KOPT-K1 (cell line): ENCODE measurements at regions not wholly inside any gene's neighbourhood (a gene's known extent, or its start where the extent isn't known, plus 50 kb on each side); places are given as distances from the start of the nearest gene placed in this dataset.

Source experiments
- H3K27ac ChIP-seq: fragments of 200-600 bp; sonication (generic); 2 replicates; pipeline ENCODE4 v1.5.1; 2016; ENCODE audit warnings: antibody characterized with exemption, mild to moderate bottlenecking, low read depth, low read length; ENCODE audit not compliant: poor library complexity, severe bottlenecking
- H3K36me3 ChIP-seq: fragments of 200-600 bp; sonication (generic); 2 replicates; pipeline ENCODE4 v1.5.1; 2017; ENCODE audit warnings: antibody characterized with exemption, mild to moderate bottlenecking, low read length, moderate library complexity; ENCODE audit not compliant: insufficient read depth
- H3K9me3 ChIP-seq: fragments of 200-600 bp; sonication (generic); 2 replicates; pipeline ENCODE4 v1.5.1; 2017; ENCODE audit warnings: antibody characterized with exemption, low read length, mild to moderate bottlenecking; ENCODE audit not compliant: insufficient read depth, poor library complexity, severe bottlenecking

GRCh38 chr22:22089459-22090308, 107.1 kb upstream of the TOP3B start:
- H3K9me3 ChIP-seq, result no peaks in the 10 kb centered on the region
- no peaks in the 10 kb centered on the region for H3K36me3 ChIP-seq
- no peak overlapping the region for H3K27ac ChIP-seq

GRCh38 chr22:22088658-22089458, 106.3 kb upstream of the TOP3B start:
- Histone ChIP-seq H3K36me3 (no peaks in the 10 kb centered on the region), H3K9me3 (no peaks in the 10 kb centered on the region), H3K27ac (no peak overlapping the region)

- H3K9me3 ChIP-seq, result no peaks in the 10 kb centered on the region
- no peak overlapping the region for H3K27ac ChIP-seq
- H3K36me3 ChIP-seq, result no peaks in the 10 kb centered on the region
Measured at GRCh38 chr22:22087854-22088657, 105.5 kb upstream of the TOP3B start.

GRCh38 chr22:22086501-22087158, 104.0 kb upstream of the TOP3B start:
- Histone ChIP-seq H3K36me3 (no peaks in the 10 kb centered on the region), H3K9me3 (no peaks in the 10 kb centered on the region), H3K27ac (no peak overlapping the region)

GRCh38 chr22:22085702-22086500, 103.3 kb upstream of the TOP3B start:
- Histone ChIP-seq H3K9me3 (no peaks in the 10 kb centered on the region), H3K36me3 (no peaks in the 10 kb centered on the region), H3K27ac (no peak overlapping the region)

GRCh38 chr22:22084089-22084711, 101.6 kb upstream of the TOP3B start:
- Histone ChIP-seq H3K27ac (no peak overlapping the region), H3K36me3 (no peaks in the 10 kb centered on the region), H3K9me3 (no peaks in the 10 kb centered on the region)

- no peak overlapping the region for H3K27ac ChIP-seq
Measured at GRCh38 chr22:22082960-22083359, 100.4 kb upstream of the TOP3B start.

GRCh38 chr22:22082229-22082835, 99.7 kb upstream of the TOP3B start:
- no peaks in the 10 kb centered on the region for H3K9me3 ChIP-seq
- no peaks in the 10 kb centered on the region for H3K36me3 ChIP-seq
- H3K27ac ChIP-seq, result no peak overlapping the region

More at GRCh38 chr22:22082960-22083359, 100.4 kb upstream of the TOP3B start:
- H3K9me3 ChIP-seq, result no peaks in the 10 kb centered on the region
- H3K36me3 ChIP-seq, result no peaks in the 10 kb centered on the region

- no peaks in the 10 kb centered on the region for H3K9me3 ChIP-seq
- H3K27ac ChIP-seq, result no peak overlapping the region
- H3K36me3 ChIP-seq, result no peaks in the 10 kb centered on the region
Measured at GRCh38 chr22:22080270-22080669, 97.7 kb upstream of the TOP3B start.

GRCh38 chr22:22079404-22080148, 97.0 kb upstream of the TOP3B start:
- H3K27ac ChIP-seq, result no peak overlapping the region
- no peaks in the 10 kb centered on the region for H3K9me3 ChIP-seq
- no peaks in the 10 kb centered on the region for H3K36me3 ChIP-seq

- no peaks in the 10 kb centered on the region for H3K36me3 ChIP-seq
- no peaks in the 10 kb centered on the region for H3K9me3 ChIP-seq
- H3K27ac ChIP-seq, result no peak overlapping the region
Measured at GRCh38 chr22:22078329-22078728, 95.7 kb upstream of the TOP3B start.

GRCh38 chr22:22076932-22077703, 94.5 kb upstream of the TOP3B start:
- no peak overlapping the region for H3K27ac ChIP-seq
- no peaks in the 10 kb centered on the region for H3K9me3 ChIP-seq
- no peaks in the 10 kb centered on the region for H3K36me3 ChIP-seq
